ENCODE measurements at regions not wholly inside any gene's neighbourhood (a gene's known extent, or its start where the extent isn't known, plus 50 kb on each side); places are given as distances from the start of the nearest gene placed in this dataset.

DNA sequence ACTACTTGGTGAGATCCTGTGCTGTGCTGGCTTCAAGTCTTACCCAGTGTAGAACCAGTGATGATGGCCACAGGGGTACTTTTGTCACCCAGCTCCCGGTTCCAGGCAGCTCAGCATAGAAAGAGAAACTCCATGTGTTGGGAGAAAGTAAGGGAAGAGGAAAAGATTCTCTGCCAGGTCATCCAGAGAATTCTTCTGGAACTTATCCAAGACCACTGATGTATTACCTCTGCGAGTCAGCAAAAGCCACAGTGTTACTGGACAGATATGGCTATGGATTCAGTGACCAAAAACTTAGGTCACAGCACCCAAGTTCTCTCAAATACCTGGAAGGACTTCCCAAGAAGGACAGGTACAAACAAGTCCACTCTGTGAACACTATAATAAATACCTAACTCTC, 399.5 kb upstream of the MIR17HG start:
- Histone ChIP-seq H3K4me1 (ENCODE audit: insufficient read depth, low read length, poor library complexity, severe bottlenecking) (no peaks in the 10 kb centered on the region), H3K27ac (ENCODE audit: low read depth, low read length, poor library complexity, severe bottlenecking) (no peak overlapping the region), H3K27me3 (replicated peaks; ENCODE audit: insufficient read depth, low read depth, low read length, poor library complexity) (no peaks in the 10 kb centered on the region), H3K36me3 (ENCODE audit: insufficient read depth, low read length, poor library complexity, severe bottlenecking) (no peaks in the 10 kb centered on the region), H3K9me3 (ENCODE audit: low read depth, low read length, poor library complexity, severe bottlenecking) (no peaks in the 10 kb centered on the region), H3K4me3 (ENCODE audit: low read depth, low read length, poor library complexity, severe bottlenecking) (no peak overlapping the region)
- POLR2A ChIA-PET (ENCODE audit: low non-redundant PET) = no interaction called here
- TF ChIP-seq, protein P1, sequence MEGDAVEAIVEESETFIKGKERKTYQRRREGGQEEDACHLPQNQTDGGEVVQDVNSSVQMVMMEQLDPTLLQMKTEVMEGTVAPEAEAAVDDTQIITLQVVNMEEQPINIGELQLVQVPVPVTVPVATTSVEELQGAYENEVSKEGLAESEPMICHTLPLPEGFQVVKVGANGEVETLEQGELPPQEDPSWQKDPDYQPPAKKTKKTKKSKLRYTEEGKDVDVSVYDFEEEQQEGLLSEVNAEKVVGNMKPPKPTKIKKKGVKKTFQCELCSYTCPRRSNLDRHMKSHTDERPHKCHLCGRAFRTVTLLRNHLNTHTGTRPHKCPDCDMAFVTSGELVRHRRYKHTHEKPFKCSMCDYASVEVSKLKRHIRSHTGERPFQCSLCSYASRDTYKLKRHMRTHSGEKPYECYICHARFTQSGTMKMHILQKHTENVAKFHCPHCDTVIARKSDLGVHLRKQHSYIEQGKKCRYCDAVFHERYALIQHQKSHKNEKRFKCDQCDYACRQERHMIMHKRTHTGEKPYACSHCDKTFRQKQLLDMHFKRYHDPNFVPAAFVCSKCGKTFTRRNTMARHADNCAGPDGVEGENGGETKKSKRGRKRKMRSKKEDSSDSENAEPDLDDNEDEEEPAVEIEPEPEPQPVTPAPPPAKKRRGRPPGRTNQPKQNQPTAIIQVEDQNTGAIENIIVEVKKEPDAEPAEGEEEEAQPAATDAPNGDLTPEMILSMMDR (conservative IDR thresholded peaks at IDR 0.05; ENCODE audit: low read depth, low read length) = no peak
- no peak for TF ChIP-seq EZH2 (IDR thresholded peaks at IDR 0.05; ENCODE audit: borderline replicate concordance, low read depth, low read length, poor library complexity, severe bottlenecking)
- intact Hi-C loops (cut with micrococcal nuclease; ENCODE audit: unreplicated experiment) = no loop called here
- no peak for DNase-seq (ENCODE audit: low spot score)
- CTCF ChIA-PET = no interaction called here
- no TSS peak for BruUV-seq (replicated peaks)

DNA sequence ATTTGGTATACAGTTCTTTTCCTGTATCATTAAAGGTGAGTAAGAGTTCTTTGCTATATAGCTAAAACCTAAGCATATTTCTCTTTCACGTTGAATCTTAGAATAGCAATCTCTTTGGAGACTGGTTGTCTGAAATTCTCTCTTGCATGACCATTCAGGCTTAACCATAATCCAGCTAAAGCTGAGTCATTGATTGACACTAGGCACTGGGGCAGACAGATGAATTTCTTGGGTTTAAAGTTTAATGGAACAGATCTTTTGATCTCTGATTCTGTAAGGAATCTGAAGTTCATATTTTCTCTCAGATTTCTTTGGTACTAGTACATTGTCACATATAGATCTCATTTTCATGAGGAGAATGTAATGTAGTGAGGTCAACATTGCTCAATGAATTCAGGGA, 397.3 kb upstream of the MIR17HG start:
- intact Hi-C loops (cut with micrococcal nuclease; ENCODE audit: unreplicated experiment) = no loop called here
- ChIA-PET CTCF (no interaction called here), POLR2A (ENCODE audit: low non-redundant PET) (no interaction called here)
- Histone ChIP-seq H3K27ac (ENCODE audit: low read depth, low read length, poor library complexity, severe bottlenecking) (no peak overlapping the region), H3K4me1 (ENCODE audit: insufficient read depth, low read length, poor library complexity, severe bottlenecking) (no peaks in the 10 kb centered on the region), H3K9me3 (ENCODE audit: low read depth, low read length, poor library complexity, severe bottlenecking) (no peaks in the 10 kb centered on the region), H3K4me3 (ENCODE audit: low read depth, low read length, poor library complexity, severe bottlenecking) (no peak overlapping the region), H3K36me3 (ENCODE audit: insufficient read depth, low read length, poor library complexity, severe bottlenecking) (no peaks in the 10 kb centered on the region), H3K27me3 (replicated peaks; ENCODE audit: insufficient read depth, low read depth, low read length, poor library complexity) (no peaks in the 10 kb centered on the region)
- TF ChIP-seq, protein P1 (conservative IDR thresholded peaks at IDR 0.05; ENCODE audit: low read depth, low read length) = no peak
- TF ChIP-seq EZH2 (IDR thresholded peaks at IDR 0.05; ENCODE audit: borderline replicate concordance, low read depth, low read length, poor library complexity, severe bottlenecking) = no peak
- BruUV-seq (replicated peaks) = no TSS peak
- DNase-seq (ENCODE audit: low spot score) = no peak

DNA sequence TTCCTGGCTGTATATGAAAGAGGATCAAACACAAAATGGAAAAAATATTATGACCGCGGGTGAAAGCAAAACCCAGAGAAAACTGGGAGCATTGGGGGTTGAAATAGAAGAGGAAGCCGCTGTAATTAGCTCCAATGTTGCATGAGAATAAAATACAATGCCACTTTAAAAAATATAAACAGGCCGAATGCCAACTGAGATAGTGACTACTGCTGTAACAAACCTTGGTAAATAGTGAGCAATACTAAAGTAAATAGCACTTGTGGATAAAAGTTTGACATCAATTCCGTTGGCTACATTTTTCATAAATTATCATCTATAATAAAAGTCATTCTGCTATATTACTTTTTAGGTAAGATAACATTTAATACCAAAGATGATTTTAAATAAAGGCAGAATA, 395.8 kb upstream of the MIR17HG start:
- no peak overlapping the region for H3K27ac ChIP-seq (ENCODE audit: low read depth, low read length, poor library complexity, severe bottlenecking)
- TF ChIP-seq, protein P1 (conservative IDR thresholded peaks at IDR 0.05; ENCODE audit: low read depth, low read length) = no peak
- no peak for TF ChIP-seq EZH2 (IDR thresholded peaks at IDR 0.05; ENCODE audit: borderline replicate concordance, low read depth, low read length, poor library complexity, severe bottlenecking)
- no peak for DNase-seq (ENCODE audit: low spot score)
- no peaks in the 10 kb centered on the region for H3K4me1 ChIP-seq (ENCODE audit: insufficient read depth, low read length, poor library complexity, severe bottlenecking)
- no peaks in the 10 kb centered on the region for H3K36me3 ChIP-seq (ENCODE audit: insufficient read depth, low read length, poor library complexity, severe bottlenecking)
- intact Hi-C loops (cut with micrococcal nuclease; ENCODE audit: unreplicated experiment) = no loop called here
- no peak overlapping the region for H3K4me3 ChIP-seq (ENCODE audit: low read depth, low read length, poor library complexity, severe bottlenecking)
- no TSS peak for BruUV-seq (replicated peaks)
- H3K27me3 ChIP-seq (replicated peaks; ENCODE audit: insufficient read depth, low read depth, low read length, poor library complexity) = no peaks in the 10 kb centered on the region
- POLR2A ChIA-PET (ENCODE audit: low non-redundant PET) = no interaction called here
- CTCF ChIA-PET = no interaction called here
- H3K9me3 ChIP-seq (ENCODE audit: low read depth, low read length, poor library complexity, severe bottlenecking) = no peaks in the 10 kb centered on the region

All from A673 (cell line).